ENCODE measurements at regions not wholly inside any gene's neighbourhood (a gene's known extent, or its start where the extent isn't known, plus 50 kb on each side); places are given as distances from the start of the nearest gene placed in this dataset.

DNA sequence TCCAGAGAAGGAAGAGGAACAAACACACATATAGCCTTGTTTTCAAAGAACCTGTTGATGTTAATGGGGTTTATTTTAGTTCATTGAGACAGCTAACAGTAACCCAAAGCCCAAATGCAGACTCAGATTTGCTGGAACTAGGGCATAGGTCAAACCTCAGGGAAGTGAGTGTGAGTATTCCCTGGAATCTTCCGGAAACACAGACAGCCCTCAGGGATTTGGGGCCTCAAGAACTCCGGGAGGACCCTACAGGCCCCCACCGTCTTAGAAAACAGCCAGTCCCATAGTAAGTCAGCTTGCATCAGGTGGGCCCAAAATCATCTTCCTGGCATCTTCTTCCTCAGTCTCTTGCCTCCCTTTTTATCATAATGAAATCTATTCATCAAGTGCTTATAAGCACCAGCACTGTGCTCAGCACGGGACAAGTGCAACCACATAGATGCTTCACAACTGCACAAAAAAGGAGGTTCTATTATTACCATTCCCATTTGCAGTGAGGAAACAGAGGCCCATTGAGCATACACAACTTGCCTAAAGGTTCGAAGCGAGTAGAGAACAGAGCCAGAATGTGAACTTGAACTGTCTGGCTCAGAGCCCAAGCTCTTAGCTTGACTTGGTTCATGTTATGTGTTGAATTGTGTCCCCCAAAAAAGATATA, 50.2 kb upstream of the BCL11A start:
- DNase-seq (ENCODE audit: insufficient read length, low spot score) (no peak), FAIRE-seq (no peak)

DNA sequence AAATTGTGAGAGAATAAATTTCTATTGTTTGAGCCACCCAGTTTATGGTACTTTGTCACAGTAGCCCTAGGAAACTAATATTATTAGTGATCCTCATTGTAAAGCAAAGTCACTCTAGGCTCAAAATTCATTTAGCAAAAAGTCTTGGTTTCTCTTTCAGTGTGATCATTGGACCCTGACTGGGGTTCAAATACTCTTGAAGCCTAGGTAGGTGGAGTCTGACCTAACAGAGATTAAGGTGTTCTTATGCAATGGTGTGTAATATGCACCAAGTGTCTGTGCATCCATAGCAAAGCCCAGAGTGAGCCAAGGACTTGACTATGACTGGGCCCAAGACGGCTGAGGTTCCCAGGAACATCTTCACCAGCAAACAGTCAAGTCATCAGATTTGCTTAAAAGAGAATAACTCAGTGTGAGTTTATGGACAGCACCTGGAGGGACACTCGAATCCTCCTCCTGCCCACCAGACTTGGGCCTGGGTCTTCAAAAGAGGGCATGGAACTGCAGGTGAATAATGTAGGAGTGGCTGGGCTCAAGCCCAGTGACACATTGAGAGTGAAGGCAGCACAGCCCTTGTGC, 51.1 kb upstream of the BCL11A start:
- no peak for FAIRE-seq
- no peak for DNase-seq (ENCODE audit: insufficient read length, low spot score)

DNA sequence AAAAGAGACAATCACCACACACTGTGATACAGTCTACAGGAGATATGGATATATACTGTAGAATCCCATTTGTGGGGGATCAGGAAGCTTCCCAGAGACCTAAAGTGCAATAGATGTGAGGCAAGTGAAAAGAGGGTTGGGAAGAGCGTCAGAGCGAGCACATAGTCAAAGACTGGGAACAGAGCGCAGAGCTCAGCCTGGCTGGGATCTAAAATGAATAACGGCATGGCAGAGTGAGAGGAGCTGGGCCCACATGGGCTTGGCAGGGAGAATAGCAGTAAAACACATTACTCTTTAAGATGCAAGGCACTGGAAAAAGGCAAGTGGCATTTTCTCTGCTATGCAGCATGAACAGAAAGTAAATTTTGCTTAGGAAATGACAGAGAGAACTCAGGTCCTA, 52.4 kb upstream of the BCL11A start:
- FAIRE-seq (no peak), DNase-seq (ENCODE audit: insufficient read length, low spot score) (no peak)

DNA sequence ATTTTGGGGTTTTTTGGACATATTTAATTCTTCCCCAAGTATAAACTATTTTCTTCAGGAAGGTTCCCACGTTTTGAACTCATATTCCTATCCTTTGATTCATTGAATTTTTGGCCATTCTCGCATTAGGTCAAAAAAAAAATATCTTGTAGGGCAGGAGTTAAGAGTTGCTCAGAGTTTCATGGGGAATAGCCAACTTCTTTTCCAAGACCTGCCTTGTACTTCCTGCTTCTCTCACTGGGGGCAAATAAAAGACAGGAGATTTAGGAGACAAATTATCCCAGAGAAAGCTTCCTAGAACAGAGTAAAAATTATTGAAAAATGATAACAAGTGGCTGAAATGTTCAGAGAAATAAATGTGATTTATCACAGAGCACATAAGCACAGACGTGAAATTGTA, 55.2 kb upstream of the BCL11A start:
- DNase-seq (ENCODE audit: insufficient read length, low spot score) (no peak), FAIRE-seq (no peak)

DNA sequence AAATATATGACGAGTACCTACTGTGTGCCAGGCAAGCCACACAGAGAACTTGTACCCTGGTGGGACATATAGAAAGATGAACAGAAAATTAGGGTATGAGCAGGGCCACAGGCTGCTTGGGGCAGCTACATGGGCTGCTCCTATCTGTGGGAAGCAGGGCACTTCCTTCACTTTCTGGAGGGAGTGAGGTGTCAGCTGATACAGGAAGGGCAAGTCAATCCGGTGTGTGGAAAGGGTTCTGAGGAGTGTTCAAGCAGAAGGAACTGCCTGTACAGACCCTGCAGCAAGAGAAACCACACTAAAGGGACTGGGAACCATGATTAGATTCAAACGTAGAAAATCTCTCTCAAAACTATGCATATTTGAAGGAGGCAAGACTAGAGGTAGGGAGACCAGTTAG, 58.6 kb upstream of the BCL11A start:
- DNase-seq (ENCODE audit: insufficient read length, low spot score) (no peak), FAIRE-seq (no peak)

DNA sequence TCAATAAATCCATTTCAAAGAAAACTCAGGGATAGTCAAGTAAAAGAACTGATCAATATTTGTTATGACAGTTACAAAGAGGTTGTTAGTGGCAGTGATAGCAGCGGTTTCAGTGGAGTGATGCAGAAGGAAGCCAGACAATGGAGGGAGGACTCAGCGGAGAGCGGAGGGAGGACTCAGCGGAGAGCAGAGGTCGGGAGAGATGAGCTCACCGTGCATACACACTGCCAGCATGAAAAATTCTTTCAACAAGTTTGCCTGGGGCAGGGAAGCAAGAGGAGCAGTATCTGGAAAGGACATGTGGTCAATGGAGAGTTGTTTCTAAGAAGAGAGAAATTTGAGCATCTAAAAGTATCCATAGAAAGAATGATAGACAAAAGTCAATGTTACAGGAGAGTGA, 60.9 kb upstream of the BCL11A start:
- no peak for FAIRE-seq
- DNase-seq (ENCODE audit: insufficient read length, low spot score) = no peak

DNA sequence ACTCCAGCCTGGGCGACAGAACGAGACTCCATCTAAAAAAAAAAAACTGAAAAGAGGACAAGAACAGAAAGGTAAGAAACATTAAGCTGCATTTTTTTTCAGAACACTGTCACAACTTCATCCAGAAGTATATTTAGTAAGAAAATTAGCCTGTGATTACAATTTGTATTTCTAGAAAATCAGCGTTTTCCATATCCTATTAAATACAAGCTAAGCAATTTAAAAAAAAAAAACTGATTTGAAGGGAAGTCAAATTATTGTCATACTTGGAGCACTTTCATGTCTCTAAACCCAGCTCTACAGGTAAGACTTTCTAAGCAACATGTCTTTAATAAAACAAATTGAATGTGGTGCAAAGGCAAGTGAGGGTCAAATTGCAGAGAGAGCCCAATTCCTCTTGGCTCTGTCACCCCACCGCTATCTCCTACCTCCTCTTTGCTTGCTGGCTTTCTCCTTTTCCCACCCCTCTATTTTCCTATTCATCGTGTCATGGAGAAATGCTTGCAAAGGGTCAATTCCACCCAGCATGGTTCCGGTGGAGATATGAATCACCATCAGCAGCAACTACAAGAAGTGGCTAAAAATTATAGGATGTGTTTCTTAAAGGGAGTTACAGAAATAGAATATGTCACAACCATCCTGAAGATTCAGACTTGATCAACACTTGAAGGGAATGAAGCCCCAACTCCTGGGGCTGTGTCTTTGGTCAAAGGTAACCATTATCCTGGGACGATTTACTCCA, 68.4 kb upstream of the BCL11A start:
- no peak for FAIRE-seq
- DNase-seq (ENCODE audit: insufficient read length, low spot score) = no peak

DNA sequence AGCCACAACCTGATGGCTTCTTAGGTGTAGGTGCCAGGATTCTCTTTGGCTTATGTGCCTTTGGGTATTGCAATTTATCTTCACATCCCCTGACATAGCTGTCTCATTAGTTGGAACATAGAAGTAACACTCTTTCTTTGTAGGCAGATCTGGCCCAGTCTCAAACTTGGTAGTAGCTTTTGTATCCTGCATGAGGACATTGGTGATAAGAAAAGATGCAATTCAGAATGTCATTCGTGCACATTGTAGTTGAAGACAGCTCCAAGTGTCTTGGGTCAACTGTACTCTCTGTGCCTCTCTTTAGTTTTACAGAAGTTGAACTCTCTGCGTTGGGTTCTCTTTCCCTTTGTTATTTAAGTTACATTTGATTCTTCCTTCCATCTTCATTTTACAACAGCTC, 69.6 kb upstream of the BCL11A start:
- DNase-seq (ENCODE audit: insufficient read length, low spot score) (no peak), FAIRE-seq (no peak)

DNA sequence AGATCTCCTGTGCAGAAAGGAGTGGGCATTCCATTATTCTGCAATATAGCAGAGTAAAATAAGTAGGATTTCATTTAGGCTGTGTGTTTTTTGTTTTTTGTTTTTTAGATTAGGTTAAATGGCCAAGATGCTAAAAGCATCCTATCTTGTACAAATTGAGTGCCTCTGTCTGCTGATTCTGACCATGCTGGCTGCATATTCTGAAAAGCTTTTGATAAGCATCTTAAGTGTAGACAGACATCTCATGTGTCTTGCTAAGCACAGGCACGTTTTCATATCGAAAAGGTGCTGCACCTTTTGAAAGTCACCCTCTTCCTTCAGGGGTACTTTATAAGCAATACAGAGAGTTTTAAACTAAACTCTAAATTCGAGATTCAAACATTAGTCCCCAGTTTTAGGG, 74.0 kb upstream of the BCL11A start:
- DNase-seq (ENCODE audit: insufficient read length, low spot score) (no peak), FAIRE-seq (no peak)

DNA sequence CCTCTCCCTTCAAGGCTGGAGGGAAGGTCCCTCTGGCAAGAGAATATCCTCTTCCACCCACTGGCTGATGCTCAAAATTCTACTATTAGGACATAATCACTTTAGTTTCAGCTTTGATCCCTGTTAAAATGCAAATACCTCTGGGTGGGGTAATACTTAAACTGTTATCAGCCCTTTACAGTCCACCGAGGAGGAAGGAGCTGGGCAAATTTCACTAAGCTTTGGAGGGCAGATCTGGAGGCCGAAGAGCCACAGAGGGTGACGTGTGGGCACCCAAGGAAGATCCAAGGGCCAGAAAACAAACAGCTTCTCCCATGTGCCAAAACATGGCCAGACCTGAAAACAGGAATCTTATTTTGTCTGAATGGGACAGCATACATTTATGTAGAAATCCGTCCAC, 74.6 kb upstream of the BCL11A start:
- FAIRE-seq (no peak), DNase-seq (ENCODE audit: insufficient read length, low spot score) (no peak)

DNA sequence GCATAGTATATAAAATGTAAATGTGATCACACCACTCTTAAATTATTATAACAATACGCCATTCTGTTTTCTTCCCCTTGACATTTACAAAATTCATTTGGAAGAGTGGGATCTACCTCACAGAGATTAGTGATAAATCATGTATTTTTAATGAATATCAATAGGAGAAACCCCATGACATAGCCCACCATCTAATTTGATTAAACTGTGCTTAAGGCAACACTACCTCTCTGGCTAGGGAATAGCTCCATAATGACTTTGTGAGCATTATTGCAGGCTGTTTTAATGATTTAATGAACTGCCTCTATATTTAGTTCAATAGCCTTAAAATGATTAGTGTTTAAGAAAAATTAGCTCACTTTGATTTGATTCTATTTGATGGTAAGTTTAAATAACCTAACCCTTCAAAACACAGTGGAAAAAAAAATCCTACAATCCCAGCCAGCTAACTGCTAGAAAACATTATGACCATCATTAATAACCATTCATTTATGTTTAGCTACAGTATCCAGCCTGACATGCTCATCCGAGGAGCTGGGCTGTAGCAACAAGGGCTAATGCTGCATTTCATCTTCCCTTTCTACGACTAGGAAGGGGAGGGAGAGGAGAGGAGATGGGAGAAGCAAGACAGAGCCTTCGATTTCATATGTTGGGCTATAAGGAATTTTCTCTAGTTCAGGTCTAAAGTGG, 75.3 kb upstream of the BCL11A start:
- FAIRE-seq (no peak), DNase-seq (ENCODE audit: insufficient read length, low spot score) (no peak)

DNA sequence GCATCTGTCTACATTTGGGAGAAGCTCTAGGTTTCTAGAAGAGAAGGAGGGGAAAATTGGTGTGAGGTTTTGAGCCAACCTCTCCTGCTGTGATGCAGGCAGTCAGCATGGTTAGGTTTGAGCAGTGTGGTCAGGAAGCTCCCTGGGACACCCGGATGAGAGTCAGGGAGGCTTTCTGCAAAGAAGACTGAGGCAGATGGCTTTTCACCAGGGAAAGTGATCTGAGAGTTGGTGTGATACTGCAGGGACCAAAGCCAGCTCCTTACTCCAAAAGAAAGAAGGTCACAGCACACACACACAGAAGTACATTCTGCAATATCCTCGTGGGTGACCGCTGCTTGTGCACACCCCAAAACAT, 75.8 kb upstream of the BCL11A start:
- FAIRE-seq = no peak
- no peak for DNase-seq (ENCODE audit: insufficient read length, low spot score)

DNA sequence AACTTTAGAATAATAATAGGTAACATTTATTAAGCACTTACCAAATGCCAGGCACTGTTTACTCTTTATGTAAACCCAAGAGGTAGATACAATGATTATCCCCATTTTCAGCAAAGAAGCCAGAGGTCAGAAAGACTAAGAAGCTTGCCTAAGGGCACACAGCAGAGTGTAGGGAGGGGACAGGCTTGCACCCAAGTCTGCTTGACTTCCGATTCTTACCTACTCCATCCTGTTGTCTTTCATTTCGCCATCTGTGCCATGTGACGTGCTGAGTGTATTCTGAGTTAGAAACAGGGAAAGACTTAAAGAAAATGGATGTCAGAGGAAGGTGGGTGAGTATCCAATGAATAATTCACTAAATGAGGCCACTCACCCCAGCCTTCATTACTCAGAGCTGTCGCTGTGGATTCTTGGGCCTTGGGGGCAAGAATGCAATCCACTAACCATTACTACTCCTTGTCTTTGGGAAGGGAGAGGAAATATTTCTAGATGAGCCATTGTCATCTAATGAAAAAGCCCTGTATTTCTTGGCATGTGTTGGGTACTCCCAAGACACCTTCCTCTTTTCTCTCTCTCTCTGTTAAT, 76.4 kb upstream of the BCL11A start:
- FAIRE-seq (no peak), DNase-seq (ENCODE audit: insufficient read length, low spot score) (no peak)

DNA sequence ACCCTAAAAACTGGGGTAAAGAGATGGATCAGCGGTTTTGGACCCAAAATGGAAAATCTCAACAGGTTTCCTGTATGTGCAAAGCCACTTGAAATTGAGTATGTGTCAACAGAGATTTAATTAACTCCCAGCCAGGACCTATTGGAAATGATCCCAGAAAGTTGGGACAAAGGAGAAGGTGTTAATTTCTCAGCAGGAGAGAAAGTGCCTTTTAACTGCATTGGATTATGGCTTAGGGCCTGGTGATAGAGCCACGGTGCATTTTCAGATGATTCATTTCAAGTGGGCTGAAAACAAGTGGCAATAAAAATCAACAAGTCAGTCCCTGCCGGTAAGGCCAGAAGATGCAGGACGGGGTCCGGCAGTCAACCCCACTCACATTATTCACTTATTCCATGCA, 80.2 kb upstream of the BCL11A start:
- no peak for FAIRE-seq
- no peak for DNase-seq (ENCODE audit: insufficient read length, low spot score)

DNA sequence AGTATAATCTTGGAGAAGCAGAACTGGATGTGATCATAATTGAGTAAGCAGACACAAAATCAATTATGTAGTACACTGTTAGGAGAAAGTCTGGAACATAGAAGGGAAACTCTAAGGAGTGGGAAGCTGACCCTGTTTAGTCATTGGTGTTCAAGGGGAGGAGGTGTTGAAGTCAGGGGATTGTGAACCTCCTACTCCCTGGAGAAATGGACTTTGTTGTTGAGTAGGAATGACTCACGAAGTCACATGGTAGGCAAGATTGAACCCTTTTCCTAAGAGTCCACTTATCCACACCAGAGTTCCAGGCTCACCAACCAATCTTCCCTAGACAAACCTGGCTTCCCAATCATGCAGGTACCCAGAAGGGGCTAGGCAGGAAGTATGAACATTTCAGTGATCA, 81.0 kb upstream of the BCL11A start:
- DNase-seq (ENCODE audit: insufficient read length, low spot score) (no peak), FAIRE-seq (no peak)

DNA sequence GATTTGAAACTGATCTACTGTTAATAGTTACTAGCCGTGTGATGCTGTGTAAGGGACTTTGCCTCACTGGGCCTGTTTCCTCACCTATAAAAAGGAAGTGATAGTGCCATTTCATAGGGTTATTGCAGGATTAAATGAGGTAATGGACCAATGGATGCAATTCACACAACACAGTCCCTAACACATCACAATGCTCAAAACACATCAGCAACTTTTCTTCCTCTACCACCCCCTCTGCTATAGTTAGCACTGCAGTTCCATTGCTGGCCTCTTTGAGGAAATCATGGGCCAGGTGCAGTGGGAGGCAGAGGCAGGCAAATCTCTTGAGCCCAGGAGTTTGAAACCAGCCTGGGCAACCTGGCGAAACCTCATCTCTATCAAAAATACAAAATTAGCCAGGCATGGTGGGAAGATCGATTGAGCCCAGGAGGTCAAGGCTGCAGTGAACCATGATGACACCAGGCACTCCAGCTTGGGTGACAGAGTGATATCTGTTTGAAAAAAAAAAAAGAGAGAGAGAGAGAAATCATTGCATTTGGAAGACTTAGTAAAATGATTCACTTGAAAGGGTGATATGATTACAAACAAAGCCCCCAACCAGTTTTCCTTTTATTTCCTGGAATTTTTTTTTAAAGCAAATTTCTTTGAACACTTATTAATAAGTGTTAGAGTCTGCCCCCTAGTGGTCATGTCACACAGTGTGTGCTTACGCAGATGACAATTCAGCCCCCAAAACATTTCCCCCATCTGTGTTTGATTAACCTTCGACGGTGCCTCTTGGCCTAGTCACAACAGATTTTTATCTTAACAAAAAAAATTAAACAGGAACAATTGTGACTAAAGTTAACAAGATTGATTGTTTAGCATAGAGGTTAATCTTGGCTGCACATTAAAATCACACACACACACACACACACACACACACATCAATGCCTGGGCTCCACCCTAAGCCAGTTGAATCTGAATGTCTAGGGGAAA, 88.6 kb upstream of the BCL11A start:
- FAIRE-seq = peak; percentile 66
- peak; percentile 40 for DNase-seq (ENCODE audit: insufficient read length, low spot score)

DNA sequence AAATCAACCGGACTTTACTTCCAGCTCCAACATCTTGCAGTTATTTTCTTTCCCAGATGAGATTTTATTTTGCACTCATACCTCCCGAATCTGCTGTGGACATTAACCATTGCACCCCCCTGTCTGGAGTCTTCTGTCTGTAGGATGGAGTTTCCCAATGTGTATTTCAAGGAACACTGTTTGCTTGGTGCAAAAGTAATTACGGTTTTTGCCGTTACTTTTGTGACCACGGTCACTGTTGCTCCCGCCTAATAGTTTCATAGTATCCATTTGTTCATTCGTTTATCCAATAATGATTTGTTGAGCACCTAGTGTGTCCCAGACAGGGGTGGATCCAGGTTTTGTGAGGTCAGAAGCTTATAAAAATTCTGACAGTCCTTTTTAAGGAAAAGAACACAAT, 90.3 kb upstream of the BCL11A start:
- no peak for FAIRE-seq
- no peak for DNase-seq (ENCODE audit: insufficient read length, low spot score)

DNA sequence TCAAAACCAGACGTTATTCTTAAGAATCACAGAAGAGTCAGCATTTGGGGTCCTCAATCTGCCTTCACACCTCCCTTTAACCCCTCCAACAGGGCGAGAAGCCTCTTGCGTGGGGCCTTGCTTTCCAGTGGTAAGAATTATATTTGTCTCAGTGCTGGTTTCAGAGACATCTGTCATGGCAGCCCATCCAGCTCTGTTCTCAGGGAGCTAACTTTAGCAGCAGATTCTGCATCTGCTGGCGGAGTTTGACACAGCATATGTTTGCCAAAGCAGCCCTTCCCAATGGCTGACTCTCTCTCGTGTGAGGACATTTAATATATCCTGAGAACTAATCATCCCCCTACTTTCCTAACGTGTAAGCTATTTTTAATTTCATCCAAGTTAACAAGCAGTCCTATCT, 91.5 kb upstream of the BCL11A start:
- DNase-seq (ENCODE audit: insufficient read length, low spot score) (no peak), FAIRE-seq (no peak)

DNA sequence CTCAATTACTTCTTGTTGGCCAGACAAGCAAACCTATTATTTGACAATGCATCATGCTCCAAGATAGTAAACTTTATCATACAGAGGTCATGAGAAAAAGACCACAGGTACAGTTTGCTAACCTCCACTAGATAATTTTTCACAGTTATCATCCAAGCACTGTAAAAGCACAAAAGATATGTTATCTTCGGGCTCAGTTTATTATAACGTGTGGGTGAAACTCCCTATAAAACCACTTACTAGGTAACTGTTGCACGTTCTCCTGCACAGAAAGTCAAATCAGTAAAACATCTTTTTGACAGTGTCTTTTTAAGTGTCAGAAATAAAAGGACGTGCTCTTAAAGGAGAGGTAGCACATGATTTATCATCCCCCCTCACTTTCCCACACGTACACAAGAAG, 94.7 kb upstream of the BCL11A start:
- FAIRE-seq = no peak
- DNase-seq (ENCODE audit: insufficient read length, low spot score) = no peak

DNA sequence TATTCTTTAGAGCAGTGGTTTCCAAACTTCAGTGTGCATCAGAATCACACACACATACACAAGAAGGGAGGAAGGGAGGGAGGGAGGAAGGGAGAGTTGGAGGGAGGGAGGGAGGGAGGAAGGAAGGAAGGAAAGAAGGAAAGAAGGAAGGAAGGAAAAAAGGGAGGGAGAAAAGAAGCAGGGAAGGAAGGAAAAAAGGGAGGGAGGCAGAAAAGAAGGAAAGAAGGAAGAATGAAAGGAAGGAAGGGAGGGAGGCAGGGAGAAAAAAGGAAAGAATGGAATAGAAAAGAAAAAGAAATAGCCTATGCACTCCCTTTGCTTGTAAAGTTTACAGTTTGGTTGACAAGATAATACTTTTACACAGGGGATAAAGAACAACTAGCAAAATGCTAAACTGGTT, 96.3 kb upstream of the BCL11A start:
- DNase-seq (ENCODE audit: insufficient read length, low spot score) (no peak), FAIRE-seq (no peak)

Data from HTR-8/SVneo (cell line).